Gastroesophageal sphincter (tissue), 3 donors: ENCODE measurements at regions not wholly inside any gene's neighbourhood (a gene's known extent, or its start where the extent isn't known, plus 50 kb on each side); places are given as distances from the start of the nearest gene placed in this dataset.

Source experiments
- CTCF ChIP-seq, 4 experiments: fragments of 200-600 bp in 2 of 4; fragments of 450-650 bp in 2 of 4; sonication (generic) in 1 of 4; IDR thresholded peaks; one replicate each; pipeline ENCODE4 v1.5.1; 2017 to 2019; ENCODE audit warnings: antibody characterized with exemption in 4 of 4, mild to moderate bottlenecking in 2 of 4, moderate library complexity in 2 of 4
- POLR2A ChIP-seq, 2 donors: fragments of 450-650 bp; IDR thresholded peaks; one replicate each; pipeline ENCODE4 v1.6.1; 2017; ENCODE audit warnings: antibody characterized with exemption in 2 of 2, mild to moderate bottlenecking in 2 of 2, moderate library complexity in 1 of 2

DNA sequence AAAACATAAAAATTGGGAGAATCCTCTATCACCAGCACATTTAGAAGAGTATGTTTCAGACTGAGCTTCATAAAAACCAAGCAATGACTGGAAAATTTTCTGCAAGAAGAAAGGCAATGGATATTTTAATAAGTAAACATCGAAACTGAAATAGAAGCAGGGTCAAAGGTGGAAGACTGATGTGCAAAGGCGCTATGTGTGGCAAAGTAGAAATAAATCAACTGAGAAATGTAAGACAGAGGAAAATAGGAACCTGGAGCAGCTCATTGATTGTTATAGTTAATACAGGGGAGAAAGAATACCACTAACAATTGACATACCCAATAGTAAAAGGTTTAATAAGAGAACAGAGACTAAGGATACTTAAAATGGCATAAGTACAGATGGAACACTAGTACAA, 818.4 kb downstream of the SOCS6 start:
- no peak for TF ChIP-seq CTCF (IDR thresholded peaks at IDR 0.05)
- TF ChIP-seq POLR2A (IDR thresholded peaks at IDR 0.05): no peak
